K562 (cell line): ENCODE measurements at regions not wholly inside any gene's neighbourhood (a gene's known extent, or its start where the extent isn't known, plus 50 kb on each side); places are given as distances from the start of the nearest gene placed in this dataset.

ENCODE experiments used
- ATAC-seq: fragments of 200-7000 bp; cut with Tn5 transposase; 3 replicates; pipeline ENCODE4 v1.9.1; 2020; ENCODE audit warnings: moderate library complexity
- BruUV-seq: library from RNA; stranded (reverse); fragments of 400-500 nt; replicated peaks from 2 replicates; lab custom pipeline; 2021; lab: Mats Ljungman, UMichigan
- CTCF ChIA-PET: fragments of 300-600 bp; formaldehyde crosslinking; extraction: SDS; loops from one replicate; lab custom pipeline; 2021; ENCODE audit warnings: low intra/inter-chr PET ratio; lab: Yijun Ruan, JAX
- POLR2A ChIA-PET: fragments of 300-600, 350-650 bp; sonication (Branson Sonifier 250); formaldehyde crosslinking; extraction: SDS; loops from one replicate; lab custom pipeline; 2021; ENCODE audit warnings: antibody characterized with exemption, inconsistent platforms; lab: Yijun Ruan, JAX
- DNase-seq, 4 experiments: peaks; one replicate each; pipeline versions ENCODE4 v3.0.0 to v3.0.0-alpha.2; 2011 to 2018; ENCODE audit warnings: low spot score in 3 of 4, mixed read lengths in 3 of 4; ENCODE audit errors: extremely low read depth in 1 of 4
- FAIRE-seq: peaks from 2 replicates; lab custom pipeline; 2011; peaks lifted over from hg19 to GRCh38; lab: Jason Lieb, UNC
- H2AFZ ChIP-seq: 2 replicates; pipeline ENCODE4 v1.6.0; 2011; ENCODE audit warnings: low read depth, low read length, control low read depth, inconsistent platforms
- H3K27ac ChIP-seq: fragments of 200-600 bp; 3 replicates; pipeline ENCODE4 v1.8.0; 2011; ENCODE audit warnings: low read depth, mild to moderate bottlenecking, control low read depth, inconsistent platforms, low read length, moderate library complexity, mixed read lengths; ENCODE audit errors: extremely low read depth
- H3K27me3 ChIP-seq, 2 experiments: fragments of 300-600 bp in 1 of 2; 2 replicates in 1 of 2; 3 replicates in 1 of 2; pipeline versions ENCODE4 v1.6.0 to v1.8.0; 2011; ENCODE audit warnings: inconsistent platforms in 2 of 2, low read length in 2 of 2, mild to moderate bottlenecking in 1 of 2, mixed read lengths in 1 of 2, moderate library complexity in 1 of 2; ENCODE audit not compliant: control insufficient read depth in 2 of 2, insufficient read depth in 2 of 2
- H3K36me3 ChIP-seq: fragments of 300-600 bp; 3 replicates; pipeline ENCODE4 v1.8.0; 2011; ENCODE audit warnings: mild to moderate bottlenecking, low read length, inconsistent platforms; ENCODE audit not compliant: control insufficient read depth, insufficient read depth
- H3K4me1 ChIP-seq, 2 experiments: fragments of 200-600 bp in 1 of 2; replicated peaks in 1 of 2; 2 replicates in 1 of 2; 3 replicates in 1 of 2; pipeline versions ENCODE4 v1.5.1 to v1.8.0; 2011; ENCODE audit warnings: inconsistent platforms in 2 of 2, low read length in 2 of 2, mild to moderate bottlenecking in 1 of 2, mixed read lengths in 1 of 2, moderate library complexity in 1 of 2; ENCODE audit not compliant: control insufficient read depth in 2 of 2, insufficient read depth in 2 of 2
- H3K4me2 ChIP-seq: 2 replicates; pipeline ENCODE4 v1.6.1; 2011; ENCODE audit warnings: low read length, control low read depth, inconsistent platforms, mixed read lengths; ENCODE audit not compliant: insufficient read depth
- H3K4me3 ChIP-seq: fragments of 200-600 bp; sonication (generic), shearing (Covaris generic); 2 replicates; pipeline ENCODE4 v1.5.1; 2016; ENCODE audit warnings: control low read depth, inconsistent platforms
- H3K79me2 ChIP-seq: fragments of 200-600 bp; 3 replicates; pipeline ENCODE4 v1.8.0; 2011; ENCODE audit warnings: low read length, inconsistent platforms; ENCODE audit not compliant: control insufficient read depth, insufficient read depth
- H3K9ac ChIP-seq, 2 experiments: 2 replicates each; pipeline versions ENCODE4 v1.6.0 to v1.6.1; 2011; ENCODE audit warnings: low read depth in 2 of 2, low read length in 2 of 2, control low read depth in 1 of 2, inconsistent platforms in 1 of 2, mild to moderate bottlenecking in 1 of 2, mixed read lengths in 1 of 2; ENCODE audit not compliant: insufficient read depth in 1 of 2
- H3K9me1 ChIP-seq: one replicate; pipeline ENCODE4 v1.6.0; 2011; ENCODE audit warnings: inconsistent platforms, mild to moderate bottlenecking, low read length, moderate library complexity; ENCODE audit not compliant: control insufficient read depth, insufficient read depth
- H3K9me3 ChIP-seq: replicated peaks from 2 replicates; pipeline ENCODE4 v1.5.1; 2011; ENCODE audit warnings: low read depth, low read length, inconsistent platforms; ENCODE audit not compliant: control insufficient read depth, insufficient read depth
- H4K20me1 ChIP-seq: replicated peaks from 2 replicates; pipeline ENCODE4 v1.6.1; 2011; ENCODE audit warnings: low read length, inconsistent platforms, mixed read lengths; ENCODE audit not compliant: control insufficient read depth, insufficient read depth
- BCL6 ChIP-seq: fragments of 250-450 bp; sonication (Bioruptor Pico); IDR thresholded peaks from 2 replicates; pipeline ENCODE4 v1.4.0; 2020
- BCOR ChIP-seq: fragments of 450-650 bp; IDR thresholded peaks from 2 replicates; pipeline ENCODE4 v1.6.1; 2016
- JUN ChIP-seq, 2 experiments: sonication (generic) in 1 of 2; formaldehyde crosslinking in 1 of 2; IDR thresholded peaks; 2 replicates each; pipeline versions ENCODE4 v1.6.1 to v1.8.0; 2012 to 2022; ENCODE audit warnings: borderline replicate concordance in 2 of 2, mild to moderate bottlenecking in 2 of 2, improper control_type of control experiment in 1 of 2, low read depth in 1 of 2, low read length in 1 of 2, missing genetic modification reagents in 1 of 2
- NRF1 ChIP-seq, 2 experiments: fragments of 450-650 bp; IDR thresholded peaks in 1 of 2; conservative IDR thresholded peaks in 1 of 2; 2 replicates each; pipeline ENCODE4 v1.6.1; 2014; ENCODE audit warnings: mild to moderate bottlenecking in 2 of 2
- TCF7L2 ChIP-seq: fragments of 150-350 bp; IDR thresholded peaks from 2 replicates; pipeline ENCODE4 v1.6.1; 2016; ENCODE audit warnings: low read depth, mild to moderate bottlenecking, low read length, moderate library complexity
- ZBTB17 ChIP-seq: fragments of 450-650 bp; formaldehyde crosslinking; IDR thresholded peaks from 2 replicates; pipeline ENCODE4 v1.4.0; 2020; ENCODE audit warnings: mild to moderate bottlenecking
- in situ Hi-C: fragments of 300-500 bp; cut with MboI; formaldehyde crosslinking; loops from 4 replicates; pipeline ENCODE4 v1.15.0; 2018; ENCODE audit warnings: inconsistent platforms, mixed read lengths
- intact Hi-C: fragments of 100-400 bp; cut with micrococcal nuclease; formaldehyde crosslinking; loops from 2 replicates; pipeline ENCODE4 v1.14.2; 2022
- TF ChIP-seq, protein P1 (sequence below): fragments of 450-650 bp; IDR thresholded peaks from one replicate; pipeline ENCODE4 v1.6.1; 2018; ENCODE audit warnings: mild to moderate bottlenecking, moderate library complexity; ENCODE audit not compliant: partially characterized antibody
- TF ChIP-seq, protein P2 (sequence below): fragments of 250-450 bp; sonication (Bioruptor Pico); IDR thresholded peaks from 2 replicates; pipeline ENCODE4 v1.5.0; 2021; ENCODE audit warnings: mild to moderate bottlenecking, moderate library complexity
- TF ChIP-seq, protein P3 (sequence below): sonication (generic); formaldehyde crosslinking; IDR thresholded peaks from 2 replicates; pipeline ENCODE4 v1.8.0; 2022; ENCODE audit warnings: mild to moderate bottlenecking, missing genetic modification reagents
- TF ChIP-seq, protein P4 (sequence below): fragments of 450-650 bp; formaldehyde crosslinking; IDR thresholded peaks from 2 replicates; pipeline ENCODE4 v1.4.0; 2020; ENCODE audit warnings: mild to moderate bottlenecking, moderate library complexity

DNA sequence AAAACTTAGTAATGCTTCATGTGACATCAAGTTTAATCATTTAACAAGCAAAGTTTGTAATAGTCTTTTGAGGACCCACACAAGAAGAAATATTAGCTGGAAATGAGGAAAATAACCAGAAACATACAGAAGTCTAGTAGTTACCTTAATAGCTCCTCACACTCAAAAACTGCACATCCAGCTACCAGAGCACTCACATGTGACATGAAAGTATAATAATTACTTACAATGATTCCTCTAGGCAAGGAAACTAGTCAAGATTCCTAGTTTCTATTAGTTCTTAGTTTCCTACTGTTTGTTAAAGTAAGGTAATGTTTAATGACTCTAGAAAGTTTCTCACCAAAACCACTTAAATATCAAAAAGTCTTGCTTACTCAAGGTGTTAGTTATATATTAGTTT, 335.8 kb downstream of the RAD51AP2 start:
- Histone ChIP-seq H2AFZ (no peak overlapping the region), H3K4me3 (no peak overlapping the region), H3K79me2 (no peaks in the 10 kb centered on the region), H3K9me3 (no peaks in the 10 kb centered on the region), H3K27me3 (no peaks in the 10 kb centered on the region), H3K9me1 (no peaks in the 10 kb centered on the region), H3K4me1 (no peaks in the 10 kb centered on the region), H3K9ac (no peak overlapping the region), H3K27ac (no peak overlapping the region), H4K20me1 (no peaks in the 10 kb centered on the region), H3K4me2 (no peak overlapping the region), H3K36me3 (no peaks in the 10 kb centered on the region)
- ChIA-PET POLR2A (no interaction called here), CTCF (no interaction called here)
- FAIRE-seq (no peak), ATAC-seq (no peak), DNase-seq (no peak)
- in situ Hi-C loops, result no loop called here
- no TSS peak for BruUV-seq
- intact Hi-C loops, result no loop called here
- TF ChIP-seq, protein P1, sequence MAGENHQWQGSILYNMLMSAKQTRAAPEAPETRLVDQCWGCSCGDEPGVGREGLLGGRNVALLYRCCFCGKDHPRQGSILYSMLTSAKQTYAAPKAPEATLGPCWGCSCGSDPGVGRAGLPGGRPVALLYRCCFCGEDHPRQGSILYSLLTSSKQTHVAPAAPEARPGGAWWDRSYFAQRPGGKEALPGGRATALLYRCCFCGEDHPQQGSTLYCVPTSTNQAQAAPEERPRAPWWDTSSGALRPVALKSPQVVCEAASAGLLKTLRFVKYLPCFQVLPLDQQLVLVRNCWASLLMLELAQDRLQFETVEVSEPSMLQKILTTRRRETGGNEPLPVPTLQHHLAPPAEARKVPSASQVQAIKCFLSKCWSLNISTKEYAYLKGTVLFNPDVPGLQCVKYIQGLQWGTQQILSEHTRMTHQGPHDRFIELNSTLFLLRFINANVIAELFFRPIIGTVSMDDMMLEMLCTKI, result no peak
- no peak for TF ChIP-seq ZBTB17 (CRISPR knock-in tag)
- TF ChIP-seq JUN (IDR thresholded peaks at IDR 0.05; ENCODE audit: borderline replicate concordance, low read depth, low read length), result no peak
- TF ChIP-seq JUN (CRISPR knock-in tag; IDR thresholded peaks at IDR 0.05; ENCODE audit: borderline replicate concordance), result no peak
- TF ChIP-seq BCOR, result no peak
- TF ChIP-seq, protein P2, sequence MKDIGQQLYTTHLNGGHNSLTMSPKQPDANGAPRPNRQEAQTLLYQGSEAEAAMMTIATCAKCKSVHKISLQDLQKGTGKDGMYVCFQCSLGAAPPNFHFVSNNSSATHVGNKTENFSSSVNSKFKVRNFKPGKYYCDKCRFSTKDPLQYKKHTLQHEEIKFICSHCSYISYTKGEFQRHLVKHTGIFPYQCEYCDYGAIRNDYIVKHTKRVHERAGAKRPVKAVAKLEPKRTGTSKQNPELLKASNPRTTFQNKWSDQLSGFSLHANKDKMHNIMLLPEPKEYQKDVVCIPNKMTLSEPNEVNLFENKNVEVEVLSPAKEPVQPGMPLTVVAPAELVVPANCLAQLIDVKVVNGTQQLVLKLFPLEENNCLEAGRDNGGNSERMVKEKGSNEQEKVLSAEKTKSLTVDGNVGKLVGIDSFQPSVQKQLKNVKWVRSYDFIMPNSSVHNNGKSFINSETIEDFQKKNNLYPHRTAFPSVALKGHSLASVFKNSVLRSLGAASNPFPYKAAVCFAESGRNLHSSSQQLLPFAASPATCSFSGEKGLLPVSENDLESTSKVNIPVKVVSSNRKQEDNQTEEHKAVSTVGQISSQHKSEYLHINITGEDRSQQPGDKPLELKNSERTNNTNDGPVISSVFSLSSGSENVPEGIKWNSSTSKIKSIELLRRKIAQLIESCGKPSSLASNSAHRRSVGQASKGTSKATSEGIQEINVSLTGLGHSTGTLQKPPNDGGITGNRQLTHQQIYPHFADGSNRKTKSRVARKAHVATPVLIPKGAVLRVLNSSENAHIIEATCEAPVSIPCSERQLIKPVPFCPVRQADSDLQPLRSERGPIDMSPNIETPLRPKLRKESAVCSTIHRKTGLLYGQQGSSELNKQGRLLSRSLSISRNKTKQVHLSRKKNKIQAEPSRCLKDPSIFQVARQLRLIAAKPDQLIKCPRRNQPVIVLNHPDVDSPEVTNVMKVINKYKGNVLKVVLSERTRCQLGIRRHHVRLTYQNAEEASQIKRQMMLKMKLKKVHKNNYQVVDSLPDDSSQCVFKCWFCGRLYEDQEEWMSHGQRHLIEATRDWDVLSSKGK (CRISPR knock-in tag), result no peak
- TF ChIP-seq NRF1 (conservative IDR thresholded peaks at IDR 0.05 in 1 of 2, IDR thresholded peaks at IDR 0.05 in 1 of 2), result no peak
- no peak for TF ChIP-seq TCF7L2
- TF ChIP-seq, protein P3, sequence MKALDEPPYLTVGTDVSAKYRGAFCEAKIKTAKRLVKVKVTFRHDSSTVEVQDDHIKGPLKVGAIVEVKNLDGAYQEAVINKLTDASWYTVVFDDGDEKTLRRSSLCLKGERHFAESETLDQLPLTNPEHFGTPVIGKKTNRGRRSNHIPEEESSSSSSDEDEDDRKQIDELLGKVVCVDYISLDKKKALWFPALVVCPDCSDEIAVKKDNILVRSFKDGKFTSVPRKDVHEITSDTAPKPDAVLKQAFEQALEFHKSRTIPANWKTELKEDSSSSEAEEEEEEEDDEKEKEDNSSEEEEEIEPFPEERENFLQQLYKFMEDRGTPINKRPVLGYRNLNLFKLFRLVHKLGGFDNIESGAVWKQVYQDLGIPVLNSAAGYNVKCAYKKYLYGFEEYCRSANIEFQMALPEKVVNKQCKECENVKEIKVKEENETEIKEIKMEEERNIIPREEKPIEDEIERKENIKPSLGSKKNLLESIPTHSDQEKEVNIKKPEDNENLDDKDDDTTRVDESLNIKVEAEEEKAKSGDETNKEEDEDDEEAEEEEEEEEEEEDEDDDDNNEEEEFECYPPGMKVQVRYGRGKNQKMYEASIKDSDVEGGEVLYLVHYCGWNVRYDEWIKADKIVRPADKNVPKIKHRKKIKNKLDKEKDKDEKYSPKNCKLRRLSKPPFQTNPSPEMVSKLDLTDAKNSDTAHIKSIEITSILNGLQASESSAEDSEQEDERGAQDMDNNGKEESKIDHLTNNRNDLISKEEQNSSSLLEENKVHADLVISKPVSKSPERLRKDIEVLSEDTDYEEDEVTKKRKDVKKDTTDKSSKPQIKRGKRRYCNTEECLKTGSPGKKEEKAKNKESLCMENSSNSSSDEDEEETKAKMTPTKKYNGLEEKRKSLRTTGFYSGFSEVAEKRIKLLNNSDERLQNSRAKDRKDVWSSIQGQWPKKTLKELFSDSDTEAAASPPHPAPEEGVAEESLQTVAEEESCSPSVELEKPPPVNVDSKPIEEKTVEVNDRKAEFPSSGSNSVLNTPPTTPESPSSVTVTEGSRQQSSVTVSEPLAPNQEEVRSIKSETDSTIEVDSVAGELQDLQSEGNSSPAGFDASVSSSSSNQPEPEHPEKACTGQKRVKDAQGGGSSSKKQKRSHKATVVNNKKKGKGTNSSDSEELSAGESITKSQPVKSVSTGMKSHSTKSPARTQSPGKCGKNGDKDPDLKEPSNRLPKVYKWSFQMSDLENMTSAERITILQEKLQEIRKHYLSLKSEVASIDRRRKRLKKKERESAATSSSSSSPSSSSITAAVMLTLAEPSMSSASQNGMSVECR (CRISPR knock-in tag), result no peak
- TF ChIP-seq, protein P4, sequence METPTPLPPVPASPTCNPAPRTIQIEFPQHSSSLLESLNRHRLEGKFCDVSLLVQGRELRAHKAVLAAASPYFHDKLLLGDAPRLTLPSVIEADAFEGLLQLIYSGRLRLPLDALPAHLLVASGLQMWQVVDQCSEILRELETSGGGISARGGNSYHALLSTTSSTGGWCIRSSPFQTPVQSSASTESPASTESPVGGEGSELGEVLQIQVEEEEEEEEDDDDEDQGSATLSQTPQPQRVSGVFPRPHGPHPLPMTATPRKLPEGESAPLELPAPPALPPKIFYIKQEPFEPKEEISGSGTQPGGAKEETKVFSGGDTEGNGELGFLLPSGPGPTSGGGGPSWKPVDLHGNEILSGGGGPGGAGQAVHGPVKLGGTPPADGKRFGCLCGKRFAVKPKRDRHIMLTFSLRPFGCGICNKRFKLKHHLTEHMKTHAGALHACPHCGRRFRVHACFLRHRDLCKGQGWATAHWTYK, result no peak
- no peak for TF ChIP-seq BCL6 (CRISPR knock-in tag)
